Activated CD8-positive, alpha-beta memory T cell treated with anti-CD3 and anti-CD28 coated beads, Interleukin-2, amount 50 U/mL, for 1 hour (primary cell): ENCODE measurements at regions not wholly inside any gene's neighbourhood (a gene's known extent, or its start where the extent isn't known, plus 50 kb on each side); places are given as distances from the start of the nearest gene placed in this dataset.
"Not testable (repeated sequence)": the region's sequence is repeated elsewhere in the genome, so short reads cannot be mapped to it uniquely, and the experiment has no call there.

Experiments
- DNase-seq: peaks from one replicate; pipeline ENCODE4 v3.0.0-alpha.2; 2020; ENCODE audit errors: extremely low read depth

DNA sequence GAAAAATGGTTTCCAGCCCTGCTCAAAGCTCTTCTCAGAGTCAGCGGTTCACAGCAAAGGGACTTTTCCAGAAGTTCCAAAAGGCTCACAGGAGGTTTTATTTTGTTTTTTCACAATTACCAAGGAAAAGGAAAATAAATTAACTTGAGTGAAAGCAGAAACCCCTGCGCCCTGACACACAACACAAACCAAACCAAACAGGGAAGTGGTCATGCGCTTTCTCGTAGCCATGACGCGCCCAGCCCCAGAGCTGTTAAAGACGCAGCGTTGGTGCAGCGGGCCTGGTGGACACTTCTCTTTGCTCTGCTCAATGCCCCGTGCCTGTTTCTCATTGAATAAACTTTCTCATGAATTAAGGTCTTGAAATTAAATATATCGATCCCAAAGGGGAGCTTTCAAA lies 134.4 kb upstream of the LYZL2 start:
- DNase-seq, result no peak

DNA sequence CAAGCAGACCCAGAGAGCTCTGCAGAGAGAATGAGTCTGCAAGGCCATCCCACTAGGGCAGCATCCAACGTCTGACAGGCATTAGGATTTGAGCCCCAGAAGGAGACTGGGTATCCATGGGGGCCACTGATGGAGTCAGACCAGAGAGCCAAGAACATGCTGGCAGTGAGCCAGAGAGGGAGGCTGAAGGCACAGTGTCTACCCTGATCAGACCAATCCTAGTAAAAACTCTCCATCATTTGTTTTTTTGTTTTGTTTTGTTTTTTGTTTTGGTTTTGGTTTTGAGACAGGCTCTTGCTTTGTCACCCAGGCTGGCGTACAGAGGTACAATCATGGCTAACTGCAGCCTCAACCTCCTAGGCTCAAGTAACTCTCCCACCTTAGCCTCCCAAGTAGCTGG lies 133.1 kb upstream of the LYZL2 start:
- DNase-seq, result no peak

DNA sequence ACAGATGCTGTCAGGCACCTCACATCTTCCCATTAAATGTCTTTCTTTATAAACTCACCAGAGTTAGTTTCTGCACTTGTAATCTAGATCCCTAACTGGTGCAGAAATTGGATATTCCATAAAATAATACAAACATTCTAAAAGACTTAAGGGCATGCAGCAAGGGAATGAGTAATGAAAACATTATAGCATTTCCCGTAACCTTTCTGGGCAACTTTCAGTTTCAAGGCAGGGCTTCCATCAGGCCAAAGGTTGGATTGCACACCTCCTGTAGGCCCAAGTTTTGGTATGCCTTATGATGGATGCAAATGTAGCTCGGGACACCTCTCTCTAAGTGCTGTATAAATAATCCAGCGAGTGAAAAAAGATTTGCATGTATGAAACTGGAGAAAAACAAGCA lies 129.9 kb upstream of the LYZL2 start:
- DNase-seq, result no peak

DNA sequence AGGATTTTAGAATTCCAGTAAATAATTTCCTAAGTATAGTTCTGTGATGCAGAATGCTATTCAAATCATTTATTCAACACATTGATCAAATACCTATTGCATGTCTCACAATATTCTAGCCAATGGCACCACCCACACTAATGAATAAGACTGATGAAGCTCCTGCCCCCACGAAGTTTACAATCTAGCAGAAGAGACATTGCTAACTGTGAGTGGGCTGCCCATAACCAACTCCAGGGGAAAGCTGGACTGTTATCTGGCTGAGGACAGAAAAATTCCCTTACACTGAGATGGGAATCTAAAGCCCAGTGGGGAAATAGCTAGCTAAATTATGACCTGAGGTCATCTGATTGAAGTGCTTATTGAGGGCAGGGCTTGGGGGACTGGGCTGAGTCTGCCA lies 128.8 kb upstream of the LYZL2 start:
- DNase-seq, result no peak

DNA sequence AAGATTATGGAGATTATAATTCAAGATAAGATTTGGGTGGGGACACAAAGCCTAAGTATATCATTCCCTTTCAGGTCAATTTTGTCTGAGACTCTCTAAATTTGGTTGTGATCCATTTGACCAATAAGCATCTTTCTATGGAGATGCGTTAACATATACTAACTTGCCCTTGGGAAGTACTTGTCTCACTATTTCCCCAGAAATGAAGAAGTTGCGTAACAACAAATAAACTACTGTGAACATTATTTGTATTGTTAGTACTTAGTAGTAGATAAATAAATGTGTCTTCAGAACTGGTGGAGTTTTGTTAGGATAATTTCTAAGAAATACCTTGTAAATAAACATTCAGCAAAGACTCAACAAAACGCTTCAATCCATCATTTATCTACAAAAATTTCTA lies 127.3 kb upstream of the LYZL2 start:
- no peak for DNase-seq

DNA sequence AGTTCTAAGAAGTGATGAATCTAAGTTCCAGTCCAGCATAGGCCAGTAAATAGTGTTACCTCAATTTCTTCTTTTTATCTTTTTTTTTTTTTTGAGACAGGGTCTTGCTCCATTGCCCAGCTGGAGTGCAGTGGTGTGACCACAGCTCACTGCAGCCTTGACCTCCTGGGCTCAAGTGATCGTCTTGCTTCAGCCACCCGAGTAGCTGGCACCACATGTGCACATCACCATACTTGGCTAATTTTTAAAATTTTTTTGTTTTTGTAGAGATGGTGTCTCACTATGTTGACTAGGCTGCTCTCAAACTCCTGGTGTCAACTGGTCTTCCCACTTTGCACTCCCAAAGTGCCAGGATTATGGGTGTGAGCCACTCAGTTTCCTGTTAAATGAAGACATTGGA lies 126.6 kb upstream of the LYZL2 start:
- DNase-seq, result no peak

DNA sequence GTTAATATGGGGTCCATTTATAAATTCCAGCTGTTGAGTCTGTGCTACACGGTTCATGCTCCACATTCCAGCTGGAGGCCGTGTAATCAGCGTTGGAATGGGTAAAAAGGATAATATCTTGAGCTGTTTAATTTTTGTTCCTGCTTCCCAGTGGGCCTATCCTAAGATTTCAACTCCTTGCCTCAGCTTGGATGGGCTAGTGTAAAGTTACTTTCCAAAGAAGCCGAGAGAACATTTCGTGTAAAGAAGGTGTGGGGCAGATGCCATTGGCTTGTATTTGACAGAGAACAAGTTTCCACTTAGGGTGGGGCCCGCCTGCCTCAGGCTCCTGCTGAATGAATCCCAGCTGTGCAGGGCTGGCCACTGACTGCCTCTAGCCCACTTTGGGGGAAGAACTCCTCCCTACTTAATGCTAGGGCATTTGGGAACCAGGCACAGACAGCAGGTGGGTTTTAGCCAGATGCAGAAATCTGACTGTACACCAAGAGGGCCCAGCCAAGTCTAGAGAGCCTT lies 125.9 kb upstream of the LYZL2 start:
- no peak for DNase-seq

DNA sequence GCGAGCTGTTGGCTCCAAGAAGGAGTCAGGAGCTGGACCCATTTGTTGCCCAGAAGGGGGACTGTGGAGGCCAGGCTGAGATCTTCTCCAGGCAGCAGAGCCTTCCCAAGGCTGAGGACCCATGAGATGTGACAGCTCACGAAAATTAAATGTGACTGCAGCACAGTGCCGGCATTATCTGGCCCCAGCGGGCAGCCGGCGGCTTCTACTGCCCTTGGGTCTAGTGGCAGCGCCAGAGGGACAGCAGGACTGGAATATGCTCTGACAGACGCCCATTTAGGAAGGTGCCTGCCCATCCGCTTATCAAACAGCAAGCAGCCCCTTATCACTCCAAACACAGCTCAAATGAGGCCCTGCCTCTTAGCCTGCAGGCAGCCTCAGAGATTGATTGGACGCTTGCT lies 122.9 kb upstream of the LYZL2 start:
- DNase-seq, result no peak

DNA sequence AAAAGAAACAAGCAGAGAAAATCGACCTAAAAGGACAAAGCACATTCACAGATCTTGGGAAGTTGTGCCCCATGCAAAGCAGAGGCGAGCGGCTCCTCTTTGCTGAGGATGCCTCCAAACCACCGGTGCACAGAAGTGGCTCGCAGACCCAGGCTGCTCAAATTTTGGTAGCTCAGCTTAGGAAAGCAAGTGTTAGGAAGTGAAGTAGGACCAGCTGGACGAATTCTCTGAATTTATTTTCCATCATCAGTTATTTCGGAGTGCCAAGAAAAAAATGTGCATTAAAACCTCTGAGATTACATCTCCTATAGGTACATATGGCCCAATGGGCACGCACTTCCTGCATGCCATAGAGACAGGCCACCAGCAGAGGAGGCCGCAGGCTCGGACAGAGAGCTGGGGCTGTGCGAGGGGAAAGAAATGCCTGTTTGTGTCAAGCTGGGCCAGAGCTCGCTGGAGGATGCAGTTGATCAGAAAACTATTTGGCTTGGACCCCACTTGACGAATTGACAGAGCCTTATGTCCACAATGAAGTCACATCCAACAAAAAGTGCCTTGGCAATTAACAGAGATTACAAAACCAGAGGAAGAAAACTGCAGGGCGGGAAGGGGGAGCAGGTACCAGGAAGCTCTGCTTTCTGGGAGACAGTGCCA lies 122.3 kb upstream of the LYZL2 start:
- DNase-seq, result no peak

DNA sequence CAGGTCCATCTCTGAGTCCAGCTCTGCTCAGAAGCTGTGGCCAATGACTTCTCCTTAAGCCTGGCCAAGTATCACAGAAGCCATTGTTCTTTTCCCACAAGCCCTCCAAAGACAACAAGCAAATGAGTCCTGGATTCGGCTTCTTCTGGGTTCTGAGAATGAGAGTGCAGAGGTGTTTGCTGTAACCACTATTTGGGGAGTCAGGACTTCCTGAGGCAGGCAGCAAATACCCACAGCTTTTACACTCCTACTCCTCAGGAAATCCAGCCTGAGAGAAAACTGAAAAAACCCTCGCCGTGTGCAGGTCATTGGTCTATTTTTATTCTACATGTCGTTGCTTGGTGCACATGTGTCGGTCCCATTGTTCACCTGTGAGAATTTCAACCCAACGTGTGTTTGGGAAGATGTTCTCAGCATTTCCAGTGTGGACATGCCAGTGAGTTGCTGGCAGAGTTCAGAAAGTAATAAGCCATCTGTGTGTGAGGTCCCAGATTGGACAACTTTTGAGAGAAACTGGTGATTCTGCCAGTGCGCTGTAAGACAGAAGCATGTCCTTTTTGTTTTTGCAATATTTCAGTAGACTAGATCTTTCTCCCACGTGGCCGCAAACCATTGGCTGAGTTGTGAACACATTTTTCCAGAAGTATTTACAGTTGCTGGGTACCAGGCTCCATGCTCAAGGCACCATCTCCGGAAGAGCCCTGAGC lies 121.6 kb upstream of the LYZL2 start:
- DNase-seq, result no peak

DNA sequence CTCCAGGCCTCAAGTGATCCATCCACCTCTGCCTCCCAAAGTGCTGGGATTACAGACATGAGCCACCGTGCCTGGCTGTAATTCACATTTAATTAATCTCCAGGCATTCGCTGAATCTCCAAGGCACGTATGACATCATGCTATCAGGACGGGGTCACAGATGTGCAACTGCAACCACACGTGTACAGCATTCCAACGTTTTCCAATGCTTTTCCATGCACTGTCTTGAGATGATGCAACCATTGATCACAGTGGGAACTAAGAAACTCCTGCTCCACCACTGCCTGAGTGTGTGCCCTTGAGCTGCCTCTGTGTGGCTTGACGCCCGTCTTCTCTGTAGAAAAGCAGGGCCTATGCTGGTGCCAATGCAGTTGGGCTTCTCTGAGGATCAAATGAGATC lies 119.8 kb upstream of the LYZL2 start:
- no peak for DNase-seq

DNA sequence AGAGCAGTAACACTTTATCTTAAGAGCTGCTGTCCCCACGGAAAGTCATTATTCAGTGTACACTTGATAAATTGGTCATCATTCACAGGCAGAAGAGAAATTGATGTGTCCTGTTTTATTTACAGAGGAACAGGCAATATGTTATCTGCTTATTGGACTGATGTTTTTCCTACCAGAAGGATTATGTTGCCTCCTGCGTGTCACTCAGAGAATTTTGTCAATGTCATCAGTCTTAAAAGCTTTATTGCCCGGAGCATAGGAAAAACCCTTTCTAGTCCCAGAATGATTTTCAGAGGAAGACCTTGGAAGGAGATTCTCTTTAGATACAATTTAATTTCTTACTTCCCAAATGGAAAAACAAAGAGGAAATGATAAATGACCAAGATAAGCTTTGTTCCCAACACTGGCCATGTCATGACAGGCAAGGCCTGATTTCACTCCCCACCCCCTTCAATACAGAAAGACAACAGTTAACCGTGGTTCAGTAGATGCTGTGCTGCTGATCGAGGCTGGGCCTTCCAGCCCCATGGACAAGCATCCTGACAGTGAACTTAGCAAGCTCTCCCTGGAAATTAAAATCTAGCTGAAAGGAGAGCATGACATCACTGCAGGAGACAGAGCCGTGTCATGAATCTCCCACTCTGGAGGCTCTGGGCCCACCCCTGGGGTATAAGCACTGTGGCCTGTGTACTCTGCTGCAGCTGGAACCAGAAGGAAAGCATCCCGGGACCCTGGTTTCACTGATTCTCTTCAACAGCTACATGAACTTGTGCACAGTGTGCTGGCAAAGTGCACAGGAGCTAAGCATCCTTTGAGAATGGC lies 118.8 kb upstream of the LYZL2 start:
- DNase-seq, result no peak

DNA sequence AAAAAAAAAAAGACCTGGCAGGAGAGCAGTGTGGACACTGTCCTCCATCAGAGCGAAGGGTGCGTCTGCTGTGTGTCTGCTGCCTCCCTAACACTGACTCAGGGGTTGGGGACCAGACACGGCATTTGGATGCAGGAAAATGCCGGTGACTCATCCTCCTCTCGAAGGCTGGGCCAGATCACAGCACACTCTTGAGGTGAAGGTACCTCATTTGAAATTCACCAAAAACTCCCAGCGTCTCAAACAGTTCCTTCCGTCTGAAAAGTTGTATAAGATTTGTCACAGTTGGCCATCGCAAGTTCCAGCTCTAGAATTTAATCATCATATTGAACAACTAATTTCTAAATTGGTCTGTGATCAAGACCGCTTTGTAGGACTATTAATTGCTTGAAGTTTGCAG lies 118.1 kb upstream of the LYZL2 start:
- DNase-seq, result no peak

DNA sequence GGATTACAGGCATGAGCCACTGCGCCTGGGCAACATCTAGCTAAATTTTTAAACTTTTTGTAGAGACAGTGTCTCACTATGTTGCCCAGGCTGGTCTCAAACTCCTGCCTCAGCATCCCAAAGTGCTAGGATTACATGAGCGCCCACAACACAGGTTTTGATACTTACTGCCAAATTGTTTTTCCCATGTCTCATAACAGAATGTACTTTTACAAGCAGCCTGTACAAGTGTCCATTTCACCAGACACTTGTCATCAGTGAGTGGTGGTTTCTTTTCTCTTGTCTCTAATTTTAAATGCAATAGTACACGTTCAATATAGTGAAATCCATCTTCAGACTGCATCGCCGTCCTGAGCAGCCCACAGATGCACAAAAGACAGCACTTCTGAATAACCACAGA lies 116.4 kb upstream of the LYZL2 start:
- no peak for DNase-seq

DNA sequence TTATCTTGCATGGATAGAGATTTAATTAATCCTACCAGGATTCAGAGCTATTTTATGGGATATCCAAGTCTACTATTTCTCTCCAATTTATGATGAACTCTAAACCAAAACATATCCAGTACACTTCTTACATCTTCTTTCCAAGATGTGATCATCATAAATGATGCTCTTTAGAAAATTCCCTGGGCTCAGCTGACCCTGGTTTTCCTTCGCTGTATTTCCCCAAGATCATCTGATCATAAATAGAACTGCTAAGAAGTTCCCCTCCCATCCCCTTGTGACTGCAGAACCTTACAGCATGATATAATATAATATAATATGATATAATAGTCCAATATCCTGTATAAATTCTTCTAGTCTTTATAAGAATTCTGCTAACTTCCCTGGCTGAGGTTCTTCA lies 114.6 kb upstream of the LYZL2 start:
- DNase-seq, result no peak

DNA sequence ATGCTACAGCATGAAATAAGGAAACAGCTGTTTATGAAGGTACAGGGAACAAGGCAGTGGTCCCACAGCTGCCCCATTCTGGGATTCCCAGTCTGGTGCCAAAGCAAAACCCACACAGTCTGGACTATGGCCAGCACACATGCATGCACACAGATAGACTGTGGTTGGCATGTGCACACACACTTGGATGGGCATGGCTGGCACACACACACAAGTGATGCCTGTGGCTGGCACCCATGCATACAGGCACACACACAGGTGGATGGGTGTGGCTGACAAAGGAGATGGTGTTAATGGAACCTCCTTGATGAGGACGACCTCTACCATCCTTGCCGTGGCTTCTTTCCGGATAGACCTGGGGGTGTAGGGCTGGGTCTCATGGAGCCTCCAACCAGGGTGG lies 114.0 kb upstream of the LYZL2 start:
- no peak for DNase-seq

DNA sequence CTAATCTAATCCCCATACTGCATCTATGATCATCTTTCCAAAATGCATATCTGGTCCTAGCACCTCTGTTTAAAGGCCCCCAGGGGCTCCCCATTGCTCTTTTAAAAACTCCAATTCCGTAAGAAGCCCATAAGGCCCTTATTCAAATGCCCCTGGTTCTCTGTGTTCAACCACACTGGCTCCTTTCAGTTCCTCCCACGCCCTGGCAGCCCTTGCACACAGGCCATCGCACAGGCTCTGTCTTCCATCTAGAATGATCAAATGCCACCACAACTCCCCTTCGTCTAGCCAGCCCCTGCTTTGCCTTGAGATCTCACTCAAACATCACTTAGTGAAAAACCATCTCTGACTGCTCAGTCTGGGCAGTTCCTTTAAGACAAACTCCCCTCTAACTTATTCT lies 112.9 kb upstream of the LYZL2 start:
- no peak for DNase-seq

DNA sequence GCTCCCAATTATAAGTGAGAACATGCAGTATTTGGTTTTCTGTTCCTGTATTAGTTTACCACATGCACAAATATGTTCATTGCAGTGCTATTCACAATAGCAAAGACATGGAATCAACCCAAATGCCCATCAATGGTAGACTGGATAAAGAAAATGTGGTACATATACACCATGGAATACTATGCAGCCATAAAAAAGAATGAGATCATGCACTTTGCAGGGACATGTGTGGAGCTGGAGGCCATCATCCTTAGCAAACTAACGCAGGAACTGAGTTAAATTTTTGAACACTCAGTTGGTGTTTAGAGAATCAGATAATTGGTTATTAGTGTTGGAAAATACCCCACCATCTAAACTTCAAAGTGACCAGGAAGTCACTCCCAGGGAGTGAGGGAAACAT lies 111.2 kb upstream of the LYZL2 start:
- not testable (repeated sequence) for DNase-seq

DNA sequence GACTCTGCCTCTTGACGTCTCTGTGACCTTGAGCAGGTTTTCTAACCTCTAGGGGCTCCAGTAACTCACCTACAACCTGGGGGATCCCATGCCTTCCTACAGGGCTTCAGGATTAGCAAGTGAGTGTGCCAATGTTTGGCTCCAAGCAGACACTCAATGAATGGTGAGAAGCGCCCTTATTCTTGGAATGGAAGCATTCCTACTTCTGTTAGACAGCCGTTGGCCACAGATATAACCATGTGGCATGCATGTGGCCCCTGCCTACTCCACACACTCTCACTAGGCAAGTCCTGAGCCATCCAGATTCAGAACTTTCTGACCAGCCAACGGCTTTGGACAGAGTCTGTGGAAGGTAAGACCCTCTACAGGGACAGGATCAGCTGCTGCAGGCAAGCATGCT lies 108.9 kb upstream of the LYZL2 start:
- DNase-seq, result no peak

DNA sequence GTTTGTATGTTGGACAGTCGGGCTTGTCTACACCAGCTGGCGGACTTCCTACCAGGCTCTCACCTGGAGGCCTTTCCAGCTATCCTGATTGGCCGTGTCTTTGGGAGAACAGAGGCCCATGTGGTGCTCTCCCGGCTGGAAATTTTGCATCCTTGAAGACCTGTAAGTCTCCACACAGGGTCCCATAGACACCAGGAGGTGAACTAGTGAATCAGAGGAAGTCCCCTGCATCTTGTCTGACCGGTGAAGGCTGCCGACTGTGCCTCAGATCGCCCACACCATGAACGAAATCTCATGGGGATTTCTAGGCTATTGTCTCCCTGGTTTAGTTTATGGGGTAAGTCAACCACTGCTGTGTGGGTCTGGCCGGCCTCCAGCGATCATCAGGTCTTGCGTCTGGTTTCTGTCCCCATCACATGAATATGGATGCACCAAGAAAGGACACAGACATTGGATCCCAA lies 108.4 kb upstream of the LYZL2 start:
- no peak for DNase-seq

DNA sequence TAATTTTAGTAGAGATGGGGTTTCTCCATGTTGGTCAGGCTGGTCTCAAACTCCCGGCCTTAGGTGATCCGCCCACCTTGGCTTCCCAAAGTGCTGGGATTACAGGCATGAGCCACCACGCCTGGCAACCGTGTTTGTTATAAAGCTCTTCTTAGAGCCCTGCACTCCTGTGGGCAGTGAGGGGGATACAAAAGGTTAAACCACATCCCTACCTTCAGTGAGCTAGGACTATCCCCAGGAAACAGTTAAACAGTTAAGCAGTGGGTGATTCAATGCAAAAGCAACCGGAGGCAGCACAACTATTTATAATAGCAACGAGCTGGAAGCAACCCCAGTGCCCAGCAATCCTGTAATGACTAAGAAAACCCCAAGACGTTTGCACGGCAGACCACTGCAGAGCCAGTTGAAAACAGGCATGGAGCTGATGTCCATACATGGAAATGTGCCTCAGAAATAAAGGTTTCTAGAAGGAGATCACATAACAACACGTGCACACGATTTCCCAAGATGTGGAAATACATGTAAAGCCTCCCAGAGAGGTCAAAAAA lies 107.2 kb upstream of the LYZL2 start:
- no peak for DNase-seq

DNA sequence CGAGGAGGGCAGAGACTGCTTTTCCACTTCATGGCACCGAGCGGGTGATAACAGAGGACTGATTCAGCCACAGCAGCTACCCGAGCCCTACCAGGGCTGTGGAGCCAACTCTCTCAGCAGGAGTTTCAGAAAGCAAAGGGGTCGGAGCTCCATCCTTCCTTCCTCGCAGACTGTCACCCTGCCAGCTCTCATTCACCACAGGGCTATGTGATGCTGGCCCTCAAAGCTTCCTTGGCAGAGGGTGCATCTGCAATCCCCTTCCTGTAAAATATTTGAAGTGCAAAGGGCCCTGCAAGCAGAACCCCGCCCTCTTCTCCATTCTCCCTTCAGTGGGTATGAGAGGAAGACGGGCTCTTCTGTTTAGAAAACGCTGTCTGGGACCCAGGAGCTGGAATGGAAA lies 105.3 kb upstream of the LYZL2 start:
- DNase-seq, result no peak
